Esophagus squamous epithelium (tissue), 5 donors: ENCODE measurements at regions not wholly inside any gene's neighbourhood (a gene's known extent, or its start where the extent isn't known, plus 50 kb on each side); places are given as distances from the start of the nearest gene placed in this dataset.

Source experiments
- DNase-seq: peaks from one replicate; lab custom pipeline; 2025; lab: John Stamatoyannopoulos, UW
- H3K27ac ChIP-seq, 4 donors: fragments of 200-600 bp; sonication (generic); one replicate each; pipeline ENCODE4 v1.5.1; 2016 to 2019; ENCODE audit warnings: mild to moderate bottlenecking in 1 of 4
- H3K27me3 ChIP-seq, 4 donors: fragments of 200-600 bp; sonication (generic); 1 replicate in 3 of 4; 2 replicates in 1 of 4; pipeline versions ENCODE4 v1.5.1 to v1.6.0; 2017 to 2021; ENCODE audit warnings: antibody characterized with exemption in 1 of 4
- H3K36me3 ChIP-seq, 3 donors: fragments of 200-600 bp; sonication (generic); one replicate each; pipeline ENCODE4 v1.5.1; 2016 to 2019
- H3K4me1 ChIP-seq, 3 donors: fragments of 200-600 bp; sonication (generic); one replicate each; pipeline ENCODE4 v1.5.1; 2017 to 2019
- H3K4me3 ChIP-seq, 4 donors: fragments of 200-600 bp; sonication (generic); 1 replicate in 3 of 4; 2 replicates in 1 of 4; pipeline ENCODE4 v1.5.1; 2016 to 2019; ENCODE audit warnings: mild to moderate bottlenecking in 2 of 4, moderate library complexity in 1 of 4
- H3K9me3 ChIP-seq, 3 donors: fragments of 200-600 bp; sonication (generic); one replicate each; pipeline ENCODE4 v1.5.1; 2016 to 2019
- CTCF ChIP-seq, 6 experiments: fragments of 450-650 bp in 4 of 6; fragments of 200-600 bp in 2 of 6; sonication (generic) in 2 of 6; IDR thresholded peaks; one replicate each; pipeline ENCODE4 v1.5.1; 2016 to 2019; ENCODE audit warnings: antibody characterized with exemption in 6 of 6, mild to moderate bottlenecking in 4 of 6, moderate library complexity in 4 of 6
- POLR2A ChIP-seq, 4 donors: fragments of 450-650 bp; IDR thresholded peaks; one replicate each; pipeline ENCODE4 v1.6.1; 2017; ENCODE audit warnings: antibody characterized with exemption in 4 of 4, mild to moderate bottlenecking in 4 of 4, moderate library complexity in 3 of 4
- WGBS, 2 donors: methylation state at CpG; one replicate each; pipeline ENCODE4 v1.1.5; 2018; 5-methylcytosine and 5-hydroxymethylcytosine counted together
- intact Hi-C: fragments of 100-400 bp; cut with DNase I; formaldehyde crosslinking; loops from one replicate; pipeline ENCODE4 v1.15.0; 2022
- donor health status: DM: yes; HTN: yes; CAD: no.

GRCh38 chr15:70427167-70428120 lies 329.7 kb upstream of the TLE3 start:
- Histone ChIP-seq H3K36me3 (no peaks in the 10 kb centered on the region), H3K9me3 (peaks cover 0 to 9% (median 0%) of the 10 kb centered on the region in 3 donors), H3K4me3 (no peak overlapping the region), H3K27me3 (peaks cover 0 to 87% (median 0%) of the 10 kb centered on the region in 4 donors), H3K4me1 (peaks cover 0 to 10% (median 5%) of the 10 kb centered on the region in 3 donors), H3K27ac (no peak overlapping the region)
- TF ChIP-seq CTCF (IDR thresholded peaks at IDR 0.05) (no peak), POLR2A (IDR thresholded peaks at IDR 0.05) (no peak)
- DNase-seq: no peak
- intact Hi-C loops: no loop called here
- 63 to 69% methylated on average over 9 to 10 of the region's 11 CpGs for whole genome bisulfite sequencing, 2 donors

- Histone ChIP-seq H3K4me1 (peaks cover 0 to 10% (median 5%) of the 10 kb centered on the region in 3 donors), H3K27me3 (peaks cover 0 to 87% (median 0%) of the 10 kb centered on the region in 4 donors), H3K9me3 (peaks cover 0 to 9% (median 0%) of the 10 kb centered on the region in 3 donors), H3K36me3 (no peaks in the 10 kb centered on the region), H3K4me3 (no peak overlapping the region), H3K27ac (no peak overlapping the region)
- no peak for DNase-seq
- no peak for TF ChIP-seq CTCF (IDR thresholded peaks at IDR 0.05)
- no peak for TF ChIP-seq POLR2A (IDR thresholded peaks at IDR 0.05)
- 87 to 91% methylated on average over 10 to 16 of the region's 17 CpGs for WGBS, 2 donors
- intact Hi-C loops: no loop called here
These were observed 328.5 kb upstream of the TLE3 start for GRCh38 chr15:70426096-70426821.

GRCh38 chr15:70424937-70425411 lies 327.3 kb upstream of the TLE3 start:
- Histone ChIP-seq H3K36me3 (no peaks in the 10 kb centered on the region), H3K27me3 (peaks cover 0 to 97% (median 0%) of the 10 kb centered on the region in 4 donors), H3K4me1 (peaks cover 0 to 10% (median 5%) of the 10 kb centered on the region in 3 donors), H3K4me3 (no peak overlapping the region), H3K9me3 (peaks cover 0 to 9% (median 0%) of the 10 kb centered on the region in 3 donors), H3K27ac (no peak overlapping the region)
- 53 to 60% methylated on average over 4 of the region's 4 CpGs for WGBS, 2 donors
- no peak for TF ChIP-seq POLR2A (IDR thresholded peaks at IDR 0.05)
- no peak for TF ChIP-seq CTCF (IDR thresholded peaks at IDR 0.05)
- intact Hi-C loops: no loop called here
- DNase-seq: no peak

- peaks cover 0 to 99% (median 0%) of the 10 kb centered on the region in 4 donors for H3K27me3 ChIP-seq
- H3K27ac ChIP-seq: no peak overlapping the region
- no peaks in the 10 kb centered on the region for H3K9me3 ChIP-seq
- 79 to 82% methylated on average over 2 of the region's 2 CpGs for WGBS, 2 donors
- no peak overlapping the region for H3K4me3 ChIP-seq
- TF ChIP-seq POLR2A (IDR thresholded peaks at IDR 0.05): no peak
- TF ChIP-seq CTCF (IDR thresholded peaks at IDR 0.05): no peak
- H3K4me1 ChIP-seq: peaks cover 0 to 10% (median 5%) of the 10 kb centered on the region in 3 donors
- H3K36me3 ChIP-seq: no peaks in the 10 kb centered on the region
- intact Hi-C loops: no loop called here
- no peak for DNase-seq
These were observed 325.6 kb upstream of the TLE3 start for GRCh38 chr15:70423267-70423666.
